K562 (cell line): ENCODE measurements at regions not wholly inside any gene's neighbourhood (a gene's known extent, or its start where the extent isn't known, plus 50 kb on each side); places are given as distances from the start of the nearest gene placed in this dataset.
"Not testable (repeated sequence)": the region's sequence is repeated elsewhere in the genome, so short reads cannot be mapped to it uniquely, and the experiment has no call there.

Experiments used
- ATAC-seq: fragments of 200-7000 bp; cut with Tn5 transposase; 3 replicates; pipeline ENCODE4 v1.9.1; 2020; ENCODE audit warnings: moderate library complexity
- BruUV-seq: library from RNA; stranded (reverse); fragments of 400-500 nt; replicated peaks from 2 replicates; lab custom pipeline; 2021; lab: Mats Ljungman, UMichigan
- CTCF ChIA-PET: fragments of 300-600 bp; formaldehyde crosslinking; extraction: SDS; loops from one replicate; lab custom pipeline; 2021; ENCODE audit warnings: low intra/inter-chr PET ratio; lab: Yijun Ruan, JAX
- POLR2A ChIA-PET: fragments of 300-600, 350-650 bp; sonication (Branson Sonifier 250); formaldehyde crosslinking; extraction: SDS; loops from one replicate; lab custom pipeline; 2021; ENCODE audit warnings: antibody characterized with exemption, inconsistent platforms; lab: Yijun Ruan, JAX
- DNase-seq, 4 experiments: peaks; one replicate each; pipeline versions ENCODE4 v3.0.0 to v3.0.0-alpha.2; 2011 to 2018; ENCODE audit warnings: low spot score in 3 of 4, mixed read lengths in 3 of 4; ENCODE audit errors: extremely low read depth in 1 of 4
- FAIRE-seq: peaks from 2 replicates; lab custom pipeline; 2011; peaks lifted over from hg19 to GRCh38; lab: Jason Lieb, UNC
- H2AFZ ChIP-seq: 2 replicates; pipeline ENCODE4 v1.6.0; 2011; ENCODE audit warnings: low read depth, low read length, control low read depth, inconsistent platforms
- H3K27ac ChIP-seq: fragments of 200-600 bp; 3 replicates; pipeline ENCODE4 v1.8.0; 2011; ENCODE audit warnings: low read depth, mild to moderate bottlenecking, control low read depth, inconsistent platforms, low read length, moderate library complexity, mixed read lengths; ENCODE audit errors: extremely low read depth
- H3K27me3 ChIP-seq, 2 experiments: fragments of 300-600 bp in 1 of 2; 2 replicates in 1 of 2; 3 replicates in 1 of 2; pipeline versions ENCODE4 v1.6.0 to v1.8.0; 2011; ENCODE audit warnings: inconsistent platforms in 2 of 2, low read length in 2 of 2, mild to moderate bottlenecking in 1 of 2, mixed read lengths in 1 of 2, moderate library complexity in 1 of 2; ENCODE audit not compliant: control insufficient read depth in 2 of 2, insufficient read depth in 2 of 2
- H3K36me3 ChIP-seq: fragments of 300-600 bp; 3 replicates; pipeline ENCODE4 v1.8.0; 2011; ENCODE audit warnings: mild to moderate bottlenecking, low read length, inconsistent platforms; ENCODE audit not compliant: control insufficient read depth, insufficient read depth
- H3K4me1 ChIP-seq, 2 experiments: fragments of 200-600 bp in 1 of 2; replicated peaks in 1 of 2; 2 replicates in 1 of 2; 3 replicates in 1 of 2; pipeline versions ENCODE4 v1.5.1 to v1.8.0; 2011; ENCODE audit warnings: inconsistent platforms in 2 of 2, low read length in 2 of 2, mild to moderate bottlenecking in 1 of 2, mixed read lengths in 1 of 2, moderate library complexity in 1 of 2; ENCODE audit not compliant: control insufficient read depth in 2 of 2, insufficient read depth in 2 of 2
- H3K4me2 ChIP-seq: 2 replicates; pipeline ENCODE4 v1.6.1; 2011; ENCODE audit warnings: low read length, control low read depth, inconsistent platforms, mixed read lengths; ENCODE audit not compliant: insufficient read depth
- H3K4me3 ChIP-seq: fragments of 200-600 bp; sonication (generic), shearing (Covaris generic); 2 replicates; pipeline ENCODE4 v1.5.1; 2016; ENCODE audit warnings: control low read depth, inconsistent platforms
- H3K79me2 ChIP-seq: fragments of 200-600 bp; 3 replicates; pipeline ENCODE4 v1.8.0; 2011; ENCODE audit warnings: low read length, inconsistent platforms; ENCODE audit not compliant: control insufficient read depth, insufficient read depth
- H3K9ac ChIP-seq, 2 experiments: 2 replicates each; pipeline versions ENCODE4 v1.6.0 to v1.6.1; 2011; ENCODE audit warnings: low read depth in 2 of 2, low read length in 2 of 2, control low read depth in 1 of 2, inconsistent platforms in 1 of 2, mild to moderate bottlenecking in 1 of 2, mixed read lengths in 1 of 2; ENCODE audit not compliant: insufficient read depth in 1 of 2
- H3K9me1 ChIP-seq: one replicate; pipeline ENCODE4 v1.6.0; 2011; ENCODE audit warnings: inconsistent platforms, mild to moderate bottlenecking, low read length, moderate library complexity; ENCODE audit not compliant: control insufficient read depth, insufficient read depth
- H3K9me3 ChIP-seq: replicated peaks from 2 replicates; pipeline ENCODE4 v1.5.1; 2011; ENCODE audit warnings: low read depth, low read length, inconsistent platforms; ENCODE audit not compliant: control insufficient read depth, insufficient read depth
- H4K20me1 ChIP-seq: replicated peaks from 2 replicates; pipeline ENCODE4 v1.6.1; 2011; ENCODE audit warnings: low read length, inconsistent platforms, mixed read lengths; ENCODE audit not compliant: control insufficient read depth, insufficient read depth
- ZNF146 ChIP-seq: IDR thresholded peaks from one replicate; pipeline ENCODE4 v1.6.1; 2018; ENCODE audit warnings: missing compliant biosample characterization; ENCODE audit not compliant: unreplicated experiment
- WGBS: fragments of 100-300 bp; shearing (Covaris generic); methylation state at CpG from one replicate; pipeline ENCODE4 v1.1.6; 2016; ENCODE audit warnings: low coverage, mixed read lengths; ENCODE audit not compliant: insufficient coverage; ENCODE audit errors: missing lambda C conversion rate; 5-methylcytosine and 5-hydroxymethylcytosine counted together
- in situ Hi-C: fragments of 300-500 bp; cut with MboI; formaldehyde crosslinking; loops from 4 replicates; pipeline ENCODE4 v1.15.0; 2018; ENCODE audit warnings: inconsistent platforms, mixed read lengths
- intact Hi-C: fragments of 100-400 bp; cut with micrococcal nuclease; formaldehyde crosslinking; loops from 2 replicates; pipeline ENCODE4 v1.14.2; 2022
- TF ChIP-seq, protein P1 (sequence below): fragments of 450-650 bp; formaldehyde crosslinking; IDR thresholded peaks from 2 replicates; pipeline ENCODE4 v1.4.0; 2020; ENCODE audit warnings: mild to moderate bottlenecking, moderate library complexity

GRCh38 chr11:7143908-7144307, 55.1 kb downstream of the RBMXL2 start (continued):
- TF ChIP-seq, protein P1, sequence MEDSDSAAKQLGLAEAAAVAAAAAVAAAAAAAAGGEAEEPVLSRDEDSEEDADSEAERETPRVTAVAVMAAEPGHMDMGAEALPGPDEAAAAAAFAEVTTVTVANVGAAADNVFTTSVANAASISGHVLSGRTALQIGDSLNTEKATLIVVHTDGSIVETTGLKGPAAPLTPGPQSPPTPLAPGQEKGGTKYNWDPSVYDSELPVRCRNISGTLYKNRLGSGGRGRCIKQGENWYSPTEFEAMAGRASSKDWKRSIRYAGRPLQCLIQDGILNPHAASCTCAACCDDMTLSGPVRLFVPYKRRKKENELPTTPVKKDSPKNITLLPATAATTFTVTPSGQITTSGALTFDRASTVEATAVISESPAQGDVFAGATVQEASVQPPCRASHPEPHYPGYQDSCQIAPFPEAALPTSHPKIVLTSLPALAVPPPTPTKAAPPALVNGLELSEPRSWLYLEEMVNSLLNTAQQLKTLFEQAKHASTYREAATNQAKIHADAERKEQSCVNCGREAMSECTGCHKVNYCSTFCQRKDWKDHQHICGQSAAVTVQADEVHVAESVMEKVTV (CRISPR knock-in tag) = 0 out of 2 replicates have a peak, but pooled peaks have one; percentile 13
- TF ChIP-seq, all 486 proteins: peak for 5

DNA sequence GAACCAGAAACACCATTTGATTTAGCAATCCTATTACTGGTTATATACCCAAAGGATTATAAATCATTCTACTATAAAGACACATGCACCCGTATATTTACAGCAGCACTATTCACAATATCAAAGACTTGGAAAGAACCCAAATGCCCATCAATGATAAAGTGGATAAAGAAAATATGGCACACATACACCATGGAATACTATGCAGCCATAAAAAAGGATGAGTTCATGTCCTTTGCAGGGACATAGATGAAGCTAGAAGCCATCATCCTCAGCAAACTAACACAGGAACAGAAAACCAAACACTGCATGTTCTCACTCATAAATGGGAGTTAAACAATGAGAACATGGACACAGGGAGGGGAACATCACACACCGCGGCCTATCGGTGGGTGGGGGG, 61.3 kb downstream of the RBMXL2 start:
- POLR2A ChIA-PET, H3K27me3 ChIP-seq, H3K9me1 ChIP-seq, H3K4me1 ChIP-seq, FAIRE-seq, H3K36me3 ChIP-seq, H3K9ac ChIP-seq, H2AFZ ChIP-seq, in situ Hi-C loops, H3K4me3 ChIP-seq, intact Hi-C loops, CTCF ChIA-PET, DNase-seq, H3K9me3 ChIP-seq, H3K79me2 ChIP-seq, H3K27ac ChIP-seq, H3K4me2 ChIP-seq, BruUV-seq, H4K20me1 ChIP-seq, ATAC-seq: not testable (repeated sequence)
- WGBS = 0% methylated on average over 3 of the region's 4 CpGs
- TF ChIP-seq ZNF146 (CRISPR knock-in tag) = peak; percentile 65
